ENCODE measurements at regions not wholly inside any gene's neighbourhood (a gene's known extent, or its start where the extent isn't known, plus 50 kb on each side); places are given as distances from the start of the nearest gene placed in this dataset.

DNA sequence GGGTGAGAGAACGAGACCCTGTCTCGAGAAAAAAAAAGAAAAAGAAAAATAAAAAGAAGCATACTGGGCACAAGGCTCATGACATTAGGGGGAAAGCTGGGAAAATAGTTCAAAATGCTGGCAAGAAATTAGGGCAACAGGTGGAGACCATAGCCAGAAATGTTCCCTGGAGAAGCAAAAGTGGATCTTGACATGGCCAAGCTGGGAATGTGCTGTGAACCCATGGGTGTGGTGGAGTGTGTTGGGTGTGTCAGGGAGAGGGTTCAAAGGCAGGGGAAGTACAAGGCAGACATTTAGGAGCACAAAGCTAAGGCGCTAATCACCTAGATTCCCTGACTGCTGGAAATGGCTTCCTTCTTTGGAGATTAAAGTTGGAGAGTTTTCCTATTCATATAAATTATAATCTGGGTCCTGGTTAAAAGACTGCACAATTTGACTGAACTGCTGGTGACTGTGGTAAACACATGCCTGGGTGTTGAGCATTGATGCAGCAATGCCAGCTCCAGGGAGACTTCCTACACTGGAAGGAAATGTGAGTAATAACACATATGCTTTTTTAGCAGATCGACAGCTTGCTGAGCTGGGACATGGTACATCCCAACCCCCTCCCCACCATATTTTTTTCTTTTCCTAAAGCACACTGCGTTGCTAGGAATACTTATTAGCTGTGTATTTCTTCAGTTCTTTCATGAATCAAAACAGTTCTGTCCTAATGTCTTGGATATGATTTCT, 70.1 kb upstream of the ARHGAP21 start:
- no peak overlapping the region for H3K4me3 ChIP-seq (replicated peaks in 1 of 2; ENCODE audit: low read depth in 1 of 2, low read length in 2 of 2)
- H3K4me1 ChIP-seq (ENCODE audit: control insufficient read depth in 1 of 2, insufficient read depth in 2 of 2, low read length in 2 of 2) = peaks cover 0 to 6% of the 10 kb centered on the region in 2 experiments; a peak in 1 of 4 replicates
- no peak for DNase-seq (ENCODE audit: low read depth, low spot score)
- no peaks in the 10 kb centered on the region for H3K9me3 ChIP-seq (ENCODE audit: control insufficient read depth in 1 of 2, insufficient read depth in 1 of 2, low read depth in 1 of 2, low read length in 2 of 2)
- RAD21 ChIA-PET (ENCODE audit: low non-redundant PET in 1 of 2, low total read pairs in 2 of 2, uncharacterized antibody in 2 of 2, unreplicated experiment in 2 of 2) = no interaction called here
- no peaks in the 10 kb centered on the region for H3K9me2 ChIP-seq (ENCODE audit: insufficient read depth)
- H4K20me1 ChIP-seq (ENCODE audit: insufficient read depth) = no peaks in the 10 kb centered on the region
- H3K4me2 ChIP-seq (ENCODE audit: low read length) = no peak overlapping the region
- intact Hi-C loops (cut with micrococcal nuclease) = no loop called here
- no peak overlapping the region for H2AFZ ChIP-seq (ENCODE audit: low read depth, low read length, poor library complexity, severe bottlenecking)
- CTCF ChIA-PET = no interaction called here
- H3K36me3 ChIP-seq (ENCODE audit: control insufficient read depth in 1 of 2, insufficient read depth in 2 of 2, low read length in 2 of 2) = no peaks in the 10 kb centered on the region
- no peaks in the 10 kb centered on the region for H3K79me2 ChIP-seq (ENCODE audit: insufficient read depth, low read length)
- POLR2A ChIA-PET = no interaction called here
- no peak for ATAC-seq
- no TSS peak for BruUV-seq (replicated peaks)
- TF ChIP-seq SRF (IDR thresholded peaks at IDR 0.05; ENCODE audit: low read depth) = no peak
- TF ChIP-seq, protein P1, sequence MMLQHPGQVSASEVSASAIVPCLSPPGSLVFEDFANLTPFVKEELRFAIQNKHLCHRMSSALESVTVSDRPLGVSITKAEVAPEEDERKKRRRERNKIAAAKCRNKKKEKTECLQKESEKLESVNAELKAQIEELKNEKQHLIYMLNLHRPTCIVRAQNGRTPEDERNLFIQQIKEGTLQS (IDR thresholded peaks at IDR 0.05) = no peak
- no peak for TF ChIP-seq TCF7L2 (IDR thresholded peaks at IDR 0.05; ENCODE audit: borderline replicate concordance, extremely low read depth, insufficient read depth, insufficient read length)
- TF ChIP-seq POLR2A (IDR thresholded peaks at IDR 0.05; ENCODE audit: borderline replicate concordance, extremely low read depth, insufficient read depth, insufficient read length) = no peak
- TF ChIP-seq, protein P2, sequence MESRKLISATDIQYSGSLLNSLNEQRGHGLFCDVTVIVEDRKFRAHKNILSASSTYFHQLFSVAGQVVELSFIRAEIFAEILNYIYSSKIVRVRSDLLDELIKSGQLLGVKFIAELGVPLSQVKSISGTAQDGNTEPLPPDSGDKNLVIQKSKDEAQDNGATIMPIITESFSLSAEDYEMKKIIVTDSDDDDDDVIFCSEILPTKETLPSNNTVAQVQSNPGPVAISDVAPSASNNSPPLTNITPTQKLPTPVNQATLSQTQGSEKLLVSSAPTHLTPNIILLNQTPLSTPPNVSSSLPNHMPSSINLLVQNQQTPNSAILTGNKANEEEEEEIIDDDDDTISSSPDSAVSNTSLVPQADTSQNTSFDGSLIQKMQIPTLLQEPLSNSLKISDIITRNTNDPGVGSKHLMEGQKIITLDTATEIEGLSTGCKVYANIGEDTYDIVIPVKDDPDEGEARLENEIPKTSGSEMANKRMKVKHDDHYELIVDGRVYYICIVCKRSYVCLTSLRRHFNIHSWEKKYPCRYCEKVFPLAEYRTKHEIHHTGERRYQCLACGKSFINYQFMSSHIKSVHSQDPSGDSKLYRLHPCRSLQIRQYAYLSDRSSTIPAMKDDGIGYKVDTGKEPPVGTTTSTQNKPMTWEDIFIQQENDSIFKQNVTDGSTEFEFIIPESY (IDR thresholded peaks at IDR 0.05; ENCODE audit: extremely low read depth, insufficient replicate concordance, low read length) = no peak
- TF ChIP-seq SIN3A (IDR thresholded peaks at IDR 0.05; ENCODE audit: low read depth) = no peak
- TF ChIP-seq CEBPB (IDR thresholded peaks at IDR 0.05; ENCODE audit: low read depth) = no peak
- TF ChIP-seq, protein P3, sequence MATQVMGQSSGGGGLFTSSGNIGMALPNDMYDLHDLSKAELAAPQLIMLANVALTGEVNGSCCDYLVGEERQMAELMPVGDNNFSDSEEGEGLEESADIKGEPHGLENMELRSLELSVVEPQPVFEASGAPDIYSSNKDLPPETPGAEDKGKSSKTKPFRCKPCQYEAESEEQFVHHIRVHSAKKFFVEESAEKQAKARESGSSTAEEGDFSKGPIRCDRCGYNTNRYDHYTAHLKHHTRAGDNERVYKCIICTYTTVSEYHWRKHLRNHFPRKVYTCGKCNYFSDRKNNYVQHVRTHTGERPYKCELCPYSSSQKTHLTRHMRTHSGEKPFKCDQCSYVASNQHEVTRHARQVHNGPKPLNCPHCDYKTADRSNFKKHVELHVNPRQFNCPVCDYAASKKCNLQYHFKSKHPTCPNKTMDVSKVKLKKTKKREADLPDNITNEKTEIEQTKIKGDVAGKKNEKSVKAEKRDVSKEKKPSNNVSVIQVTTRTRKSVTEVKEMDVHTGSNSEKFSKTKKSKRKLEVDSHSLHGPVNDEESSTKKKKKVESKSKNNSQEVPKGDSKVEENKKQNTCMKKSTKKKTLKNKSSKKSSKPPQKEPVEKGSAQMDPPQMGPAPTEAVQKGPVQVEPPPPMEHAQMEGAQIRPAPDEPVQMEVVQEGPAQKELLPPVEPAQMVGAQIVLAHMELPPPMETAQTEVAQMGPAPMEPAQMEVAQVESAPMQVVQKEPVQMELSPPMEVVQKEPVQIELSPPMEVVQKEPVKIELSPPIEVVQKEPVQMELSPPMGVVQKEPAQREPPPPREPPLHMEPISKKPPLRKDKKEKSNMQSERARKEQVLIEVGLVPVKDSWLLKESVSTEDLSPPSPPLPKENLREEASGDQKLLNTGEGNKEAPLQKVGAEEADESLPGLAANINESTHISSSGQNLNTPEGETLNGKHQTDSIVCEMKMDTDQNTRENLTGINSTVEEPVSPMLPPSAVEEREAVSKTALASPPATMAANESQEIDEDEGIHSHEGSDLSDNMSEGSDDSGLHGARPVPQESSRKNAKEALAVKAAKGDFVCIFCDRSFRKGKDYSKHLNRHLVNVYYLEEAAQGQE (IDR thresholded peaks at IDR 0.05; ENCODE audit: low read depth) = no peak
- no peak for TF ChIP-seq YY1 (IDR thresholded peaks at IDR 0.05; ENCODE audit: extremely low read depth, insufficient replicate concordance, low read depth, low read length)
- TF ChIP-seq EGR1 (IDR thresholded peaks at IDR 0.05; ENCODE audit: low read depth) = no peak
- no peak for TF ChIP-seq RAD21 (IDR thresholded peaks at IDR 0.05; ENCODE audit: low read depth)
- TF ChIP-seq EZH2phosphoT487 (IDR thresholded peaks at IDR 0.05; ENCODE audit: borderline replicate concordance) = no peak
- TF ChIP-seq, protein P4, sequence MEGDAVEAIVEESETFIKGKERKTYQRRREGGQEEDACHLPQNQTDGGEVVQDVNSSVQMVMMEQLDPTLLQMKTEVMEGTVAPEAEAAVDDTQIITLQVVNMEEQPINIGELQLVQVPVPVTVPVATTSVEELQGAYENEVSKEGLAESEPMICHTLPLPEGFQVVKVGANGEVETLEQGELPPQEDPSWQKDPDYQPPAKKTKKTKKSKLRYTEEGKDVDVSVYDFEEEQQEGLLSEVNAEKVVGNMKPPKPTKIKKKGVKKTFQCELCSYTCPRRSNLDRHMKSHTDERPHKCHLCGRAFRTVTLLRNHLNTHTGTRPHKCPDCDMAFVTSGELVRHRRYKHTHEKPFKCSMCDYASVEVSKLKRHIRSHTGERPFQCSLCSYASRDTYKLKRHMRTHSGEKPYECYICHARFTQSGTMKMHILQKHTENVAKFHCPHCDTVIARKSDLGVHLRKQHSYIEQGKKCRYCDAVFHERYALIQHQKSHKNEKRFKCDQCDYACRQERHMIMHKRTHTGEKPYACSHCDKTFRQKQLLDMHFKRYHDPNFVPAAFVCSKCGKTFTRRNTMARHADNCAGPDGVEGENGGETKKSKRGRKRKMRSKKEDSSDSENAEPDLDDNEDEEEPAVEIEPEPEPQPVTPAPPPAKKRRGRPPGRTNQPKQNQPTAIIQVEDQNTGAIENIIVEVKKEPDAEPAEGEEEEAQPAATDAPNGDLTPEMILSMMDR (IDR thresholded peaks at IDR 0.05 in 2 of 3, conservative IDR thresholded peaks at IDR 0.05 in 1 of 3; ENCODE audit: borderline replicate concordance in 1 of 3, insufficient read depth in 1 of 3, low read depth in 2 of 3, low read length in 2 of 3) = no peak
- no peak overlapping the region for H3K9ac ChIP-seq (ENCODE audit: low read length)
- H3K27me3 ChIP-seq (ENCODE audit: insufficient read depth, low read length) = no peaks in the 10 kb centered on the region
- H3K27ac ChIP-seq (ENCODE audit: low read depth, low read length) = no peak overlapping the region
